ENCODE measurements at regions not wholly inside any gene's neighbourhood (a gene's known extent, or its start where the extent isn't known, plus 50 kb on each side); places are given as distances from the start of the nearest gene placed in this dataset.

DNA sequence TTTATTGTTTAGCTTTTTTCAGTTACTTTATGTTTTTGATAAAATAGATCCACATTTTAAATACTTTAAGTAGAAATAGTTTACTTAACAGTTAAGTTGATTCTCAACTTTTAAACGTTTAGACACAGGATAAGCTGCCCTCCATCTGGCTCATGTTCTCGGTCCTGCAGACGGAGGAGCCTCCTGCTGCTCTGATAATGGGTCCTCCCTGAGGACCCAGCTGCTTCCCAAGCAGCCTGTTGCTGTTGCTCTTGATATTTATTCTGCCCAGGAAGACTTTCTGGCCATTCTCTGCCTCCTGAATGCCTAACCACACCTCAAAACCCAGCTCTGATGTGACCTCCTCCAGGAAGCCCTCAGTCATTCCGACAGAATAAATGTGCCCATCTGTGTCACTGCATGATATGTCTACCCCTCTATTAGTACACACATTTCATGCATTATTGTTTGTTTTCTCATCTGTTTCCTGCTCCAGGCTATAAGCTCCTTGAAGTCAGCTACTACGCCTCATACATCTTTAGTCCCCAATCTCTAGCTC is 267.2 kb upstream of the MSX2 start:
- DNase-seq (ENCODE audit: low spot score): no peak
- no peaks in the 10 kb centered on the region for H3K79me2 ChIP-seq
- no peaks in the 10 kb centered on the region for H3K27me3 ChIP-seq
- H3K36me3 ChIP-seq (replicated peaks; ENCODE audit: insufficient read depth, low read depth): no peaks in the 10 kb centered on the region
- 56% methylated on average over 5 of the region's 5 CpGs for WGBS (ENCODE audit: low lambda C conversion rate, missing lambda C conversion rate)
- H3K9me2 ChIP-seq (replicated peaks; ENCODE audit: insufficient read depth): no peaks in the 10 kb centered on the region
- H4K20me1 ChIP-seq (ENCODE audit: insufficient read depth, poor library complexity, severe bottlenecking): no peaks in the 10 kb centered on the region
- H3K4me3 ChIP-seq: no peak overlapping the region
- no peaks in the 10 kb centered on the region for H3K9me3 ChIP-seq (ENCODE audit: low read depth)
- TF ChIP-seq, protein P1, sequence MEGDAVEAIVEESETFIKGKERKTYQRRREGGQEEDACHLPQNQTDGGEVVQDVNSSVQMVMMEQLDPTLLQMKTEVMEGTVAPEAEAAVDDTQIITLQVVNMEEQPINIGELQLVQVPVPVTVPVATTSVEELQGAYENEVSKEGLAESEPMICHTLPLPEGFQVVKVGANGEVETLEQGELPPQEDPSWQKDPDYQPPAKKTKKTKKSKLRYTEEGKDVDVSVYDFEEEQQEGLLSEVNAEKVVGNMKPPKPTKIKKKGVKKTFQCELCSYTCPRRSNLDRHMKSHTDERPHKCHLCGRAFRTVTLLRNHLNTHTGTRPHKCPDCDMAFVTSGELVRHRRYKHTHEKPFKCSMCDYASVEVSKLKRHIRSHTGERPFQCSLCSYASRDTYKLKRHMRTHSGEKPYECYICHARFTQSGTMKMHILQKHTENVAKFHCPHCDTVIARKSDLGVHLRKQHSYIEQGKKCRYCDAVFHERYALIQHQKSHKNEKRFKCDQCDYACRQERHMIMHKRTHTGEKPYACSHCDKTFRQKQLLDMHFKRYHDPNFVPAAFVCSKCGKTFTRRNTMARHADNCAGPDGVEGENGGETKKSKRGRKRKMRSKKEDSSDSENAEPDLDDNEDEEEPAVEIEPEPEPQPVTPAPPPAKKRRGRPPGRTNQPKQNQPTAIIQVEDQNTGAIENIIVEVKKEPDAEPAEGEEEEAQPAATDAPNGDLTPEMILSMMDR (IDR thresholded peaks at IDR 0.05; ENCODE audit: poor library complexity): no peak
- TF ChIP-seq EZH2phosphoT487 (IDR thresholded peaks at IDR 0.05; ENCODE audit: low read depth, severe bottlenecking, unreplicated experiment) (no peak), EZH2 (IDR thresholded peaks at IDR 0.05; ENCODE audit: borderline replicate concordance) (no peak)
- peaks cover 17% of the 10 kb centered on the region for H3K4me1 ChIP-seq (ENCODE audit: insufficient read depth)
- H2AFZ ChIP-seq: no peak overlapping the region
- no peak overlapping the region for H3K4me2 ChIP-seq
- H3K27ac ChIP-seq: no peak overlapping the region

DNA sequence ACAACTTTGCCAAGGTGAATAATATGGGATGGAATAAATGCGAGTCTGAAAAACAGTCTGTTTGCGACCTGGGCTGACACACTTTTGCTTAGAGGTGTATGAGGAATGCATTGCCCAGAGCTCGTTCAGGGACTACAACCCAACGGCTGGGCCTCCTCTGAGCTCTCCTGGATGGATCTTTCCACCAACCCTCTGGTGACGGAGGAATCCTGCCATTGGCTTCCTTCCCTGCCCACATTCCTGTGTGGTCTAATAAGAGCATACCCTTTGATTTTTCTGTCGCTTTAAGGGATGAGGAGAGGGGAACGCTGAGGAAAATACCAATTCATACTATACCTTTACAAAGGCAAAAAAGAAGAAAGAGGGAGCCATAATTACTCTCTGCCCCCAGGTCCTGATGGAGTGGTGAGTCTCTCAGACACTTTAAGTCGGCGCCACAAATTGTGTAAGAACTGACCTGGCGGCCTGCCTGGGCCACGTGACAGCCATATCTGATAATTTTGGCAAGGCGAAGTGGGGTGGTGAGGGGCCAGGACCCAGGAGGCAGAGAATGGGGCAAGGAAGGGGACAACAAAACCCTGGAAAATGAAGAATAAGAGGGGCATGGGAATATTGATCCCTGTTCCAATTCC is 265.2 kb upstream of the MSX2 start:
- no peaks in the 10 kb centered on the region for H4K20me1 ChIP-seq (ENCODE audit: insufficient read depth, poor library complexity, severe bottlenecking)
- no peak for TF ChIP-seq EZH2 (IDR thresholded peaks at IDR 0.05; ENCODE audit: borderline replicate concordance)
- TF ChIP-seq, protein P1 (IDR thresholded peaks at IDR 0.05; ENCODE audit: poor library complexity): no peak
- TF ChIP-seq EZH2phosphoT487 (IDR thresholded peaks at IDR 0.05; ENCODE audit: low read depth, severe bottlenecking, unreplicated experiment): no peak
- H3K36me3 ChIP-seq (replicated peaks; ENCODE audit: insufficient read depth, low read depth): no peaks in the 10 kb centered on the region
- H3K4me3 ChIP-seq: no peak overlapping the region
- no peak overlapping the region for H3K27ac ChIP-seq
- H3K79me2 ChIP-seq: no peaks in the 10 kb centered on the region
- H3K9me3 ChIP-seq (ENCODE audit: low read depth): no peaks in the 10 kb centered on the region
- peaks cover 17% of the 10 kb centered on the region for H3K4me1 ChIP-seq (ENCODE audit: insufficient read depth)
- H3K27me3 ChIP-seq: no peaks in the 10 kb centered on the region
- H2AFZ ChIP-seq: no peak overlapping the region
- H3K9me2 ChIP-seq (replicated peaks; ENCODE audit: insufficient read depth): no peaks in the 10 kb centered on the region
- no peak for DNase-seq (ENCODE audit: low spot score)
- 63% methylated on average over 12 of the region's 12 CpGs for WGBS (ENCODE audit: low lambda C conversion rate, missing lambda C conversion rate)
- no peak overlapping the region for H3K4me2 ChIP-seq

DNA sequence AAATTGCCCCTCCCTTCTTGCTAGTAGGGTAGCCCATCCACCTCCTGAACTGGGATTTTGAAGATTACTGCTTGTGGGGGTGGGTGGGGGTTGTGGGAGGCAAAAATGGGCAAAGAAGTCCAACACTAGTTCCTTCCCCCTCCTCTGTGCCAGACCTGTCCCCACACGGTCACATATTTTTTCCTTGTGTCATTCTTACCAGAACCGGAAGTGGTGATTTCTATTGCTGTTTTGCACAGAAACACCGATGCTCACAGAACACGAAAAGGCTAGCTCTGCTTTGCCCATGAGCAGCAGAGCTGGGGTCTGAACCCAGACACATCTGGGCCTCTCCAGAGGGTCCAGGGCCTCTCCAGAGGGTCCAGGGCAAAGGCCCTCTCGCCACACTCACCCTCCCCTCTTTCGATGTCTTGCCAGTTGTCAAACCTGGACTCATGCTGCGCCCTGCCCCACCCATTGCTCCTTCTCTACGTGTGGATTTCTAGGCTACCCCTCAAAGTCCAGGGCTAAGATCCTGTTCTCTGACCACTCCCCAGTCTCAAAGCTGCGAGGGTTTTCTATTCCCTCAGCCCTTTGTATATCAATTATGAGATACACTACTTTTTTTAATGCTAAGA is 264.4 kb upstream of the MSX2 start:
- H3K27me3 ChIP-seq: no peaks in the 10 kb centered on the region
- 78% methylated on average over 9 of the region's 9 CpGs for WGBS (ENCODE audit: low lambda C conversion rate, missing lambda C conversion rate)
- H3K9me3 ChIP-seq (ENCODE audit: low read depth): no peaks in the 10 kb centered on the region
- no peaks in the 10 kb centered on the region for H3K79me2 ChIP-seq
- H2AFZ ChIP-seq: no peak overlapping the region
- peaks cover 17% of the 10 kb centered on the region for H3K4me1 ChIP-seq (ENCODE audit: insufficient read depth)
- DNase-seq (ENCODE audit: low spot score): no peak
- H3K4me2 ChIP-seq: no peak overlapping the region
- no peaks in the 10 kb centered on the region for H3K36me3 ChIP-seq (replicated peaks; ENCODE audit: insufficient read depth, low read depth)
- no peak overlapping the region for H3K4me3 ChIP-seq
- TF ChIP-seq EZH2phosphoT487 (IDR thresholded peaks at IDR 0.05; ENCODE audit: low read depth, severe bottlenecking, unreplicated experiment) (no peak), EZH2 (IDR thresholded peaks at IDR 0.05; ENCODE audit: borderline replicate concordance) (no peak)
- TF ChIP-seq, protein P1 (IDR thresholded peaks at IDR 0.05; ENCODE audit: poor library complexity): no peak
- H3K27ac ChIP-seq: peak overlapping the region; percentile 26
- H3K9me2 ChIP-seq (replicated peaks; ENCODE audit: insufficient read depth): no peaks in the 10 kb centered on the region
- no peaks in the 10 kb centered on the region for H4K20me1 ChIP-seq (ENCODE audit: insufficient read depth, poor library complexity, severe bottlenecking)
